Lower leg skin (tissue), 3 donors: ENCODE measurements at regions not wholly inside any gene's neighbourhood (a gene's known extent, or its start where the extent isn't known, plus 50 kb on each side); places are given as distances from the start of the nearest gene placed in this dataset.

ENCODE experiments used
- POLR2A ChIP-seq, 2 donors: fragments of 450-650 bp; IDR thresholded peaks; one replicate each; pipeline ENCODE4 v1.6.1; 2016 to 2017; ENCODE audit warnings: antibody characterized with exemption in 2 of 2, mild to moderate bottlenecking in 1 of 2, moderate library complexity in 1 of 2
- TF ChIP-seq, protein P1 (sequence below), 3 donors: fragments of 450-650 bp; IDR thresholded peaks; one replicate each; pipeline ENCODE4 v1.5.1; 2016; ENCODE audit warnings: antibody characterized with exemption in 3 of 3, mild to moderate bottlenecking in 3 of 3, moderate library complexity in 2 of 3

- TF ChIP-seq, protein P1, sequence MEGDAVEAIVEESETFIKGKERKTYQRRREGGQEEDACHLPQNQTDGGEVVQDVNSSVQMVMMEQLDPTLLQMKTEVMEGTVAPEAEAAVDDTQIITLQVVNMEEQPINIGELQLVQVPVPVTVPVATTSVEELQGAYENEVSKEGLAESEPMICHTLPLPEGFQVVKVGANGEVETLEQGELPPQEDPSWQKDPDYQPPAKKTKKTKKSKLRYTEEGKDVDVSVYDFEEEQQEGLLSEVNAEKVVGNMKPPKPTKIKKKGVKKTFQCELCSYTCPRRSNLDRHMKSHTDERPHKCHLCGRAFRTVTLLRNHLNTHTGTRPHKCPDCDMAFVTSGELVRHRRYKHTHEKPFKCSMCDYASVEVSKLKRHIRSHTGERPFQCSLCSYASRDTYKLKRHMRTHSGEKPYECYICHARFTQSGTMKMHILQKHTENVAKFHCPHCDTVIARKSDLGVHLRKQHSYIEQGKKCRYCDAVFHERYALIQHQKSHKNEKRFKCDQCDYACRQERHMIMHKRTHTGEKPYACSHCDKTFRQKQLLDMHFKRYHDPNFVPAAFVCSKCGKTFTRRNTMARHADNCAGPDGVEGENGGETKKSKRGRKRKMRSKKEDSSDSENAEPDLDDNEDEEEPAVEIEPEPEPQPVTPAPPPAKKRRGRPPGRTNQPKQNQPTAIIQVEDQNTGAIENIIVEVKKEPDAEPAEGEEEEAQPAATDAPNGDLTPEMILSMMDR (IDR thresholded peaks at IDR 0.05), result no peak
- TF ChIP-seq POLR2A (IDR thresholded peaks at IDR 0.05), result no peak
These were observed 461.2 kb downstream of the INHBA start for GRCh38 chr7:41241641-41242040.
